HG03378 (cell line): ENCODE measurements at regions not wholly inside any gene's neighbourhood (a gene's known extent, or its start where the extent isn't known, plus 50 kb on each side); places are given as distances from the start of the nearest gene placed in this dataset.

Source experiments
- ATAC-seq: cut with Tn5 transposase; IDR thresholded peaks from one replicate; pipeline ENCODE4 v1.9.1; 2021; ENCODE audit warnings: mild to moderate bottlenecking, moderate library complexity; ENCODE audit not compliant: unreplicated experiment

GRCh38 chr7:41058986-41059741, 643.7 kb downstream of the INHBA start:
- no peak for ATAC-seq

- ATAC-seq: no peak
These were observed 647.8 kb downstream of the INHBA start for GRCh38 chr7:41054960-41055661.

GRCh38 chr7:41053820-41054219, 649.1 kb downstream of the INHBA start:
- no peak for ATAC-seq

- ATAC-seq: no peak
These were observed 650.2 kb downstream of the INHBA start for GRCh38 chr7:41052736-41053135.

- no peak for ATAC-seq
These were observed 650.7 kb downstream of the INHBA start for GRCh38 chr7:41052201-41052600.

- no peak for ATAC-seq
These were observed 651.4 kb downstream of the INHBA start for GRCh38 chr7:41051535-41051934.

- ATAC-seq: no peak
These were observed 651.8 kb downstream of the INHBA start for GRCh38 chr7:41051062-41051461.

GRCh38 chr7:41048771-41049170, 654.1 kb downstream of the INHBA start:
- ATAC-seq: no peak

GRCh38 chr7:41047789-41048191, 655.1 kb downstream of the INHBA start:
- ATAC-seq: no peak

GRCh38 chr7:41047211-41047610, 655.7 kb downstream of the INHBA start:
- ATAC-seq: no peak

GRCh38 chr7:41046776-41047175, 656.1 kb downstream of the INHBA start:
- no peak for ATAC-seq

GRCh38 chr7:41046221-41046761, 656.6 kb downstream of the INHBA start:
- no peak for ATAC-seq

GRCh38 chr7:41045556-41046123, 657.2 kb downstream of the INHBA start:
- no peak for ATAC-seq

GRCh38 chr7:41039981-41040380, 662.9 kb downstream of the INHBA start:
- no peak for ATAC-seq

- ATAC-seq: no peak
These were observed 663.4 kb downstream of the INHBA start for GRCh38 chr7:41039386-41039953.

- no peak for ATAC-seq
These were observed 664.7 kb downstream of the INHBA start for GRCh38 chr7:41038211-41038610.

GRCh38 chr7:41037691-41038090, 665.2 kb downstream of the INHBA start:
- no peak for ATAC-seq

GRCh38 chr7:41035794-41036193, 667.1 kb downstream of the INHBA start:
- ATAC-seq: no peak

GRCh38 chr7:41033500-41033899, 669.4 kb downstream of the INHBA start:
- no peak for ATAC-seq

- ATAC-seq: no peak
These were observed 672.2 kb downstream of the INHBA start for GRCh38 chr7:41030673-41031072.

- no peak for ATAC-seq
These were observed 673.8 kb downstream of the INHBA start for GRCh38 chr7:41029072-41029499.
